ENCODE measurements at regions not wholly inside any gene's neighbourhood (a gene's known extent, or its start where the extent isn't known, plus 50 kb on each side); places are given as distances from the start of the nearest gene placed in this dataset.

- TF ChIP-seq CTCF (IDR thresholded peaks at IDR 0.05 in 4 of 5, conservative IDR thresholded peaks at IDR 0.05 in 1 of 5) = no peak
- no peak for TF ChIP-seq POLR2A (IDR thresholded peaks at IDR 0.05)
These were observed 492.2 kb upstream of the GCFC2 start for GRCh38 chr2:76202866-76203265.
